Gastroesophageal sphincter (tissue), 3 donors: ENCODE measurements at regions not wholly inside any gene's neighbourhood (a gene's known extent, or its start where the extent isn't known, plus 50 kb on each side); places are given as distances from the start of the nearest gene placed in this dataset.

Experiments used
- EP300 ChIP-seq: sonication (generic); formaldehyde crosslinking; IDR thresholded peaks from one replicate; pipeline ENCODE4 v1.6.1; 2017; ENCODE audit warnings: antibody characterized with exemption, mild to moderate bottlenecking
- POLR2A ChIP-seq, 2 donors: fragments of 450-650 bp; IDR thresholded peaks; one replicate each; pipeline ENCODE4 v1.6.1; 2017; ENCODE audit warnings: antibody characterized with exemption in 2 of 2, mild to moderate bottlenecking in 2 of 2, moderate library complexity in 1 of 2
- POLR2AphosphoS5 ChIP-seq: sonication (generic); formaldehyde crosslinking; IDR thresholded peaks from one replicate; pipeline ENCODE4 v1.6.1; 2017; ENCODE audit warnings: antibody characterized with exemption
- TF ChIP-seq, protein P1 (sequence below), 4 experiments: fragments of 200-600 bp in 2 of 4; fragments of 450-650 bp in 2 of 4; sonication (generic) in 1 of 4; IDR thresholded peaks; one replicate each; pipeline ENCODE4 v1.5.1; 2017 to 2019; ENCODE audit warnings: antibody characterized with exemption in 4 of 4, mild to moderate bottlenecking in 2 of 4, moderate library complexity in 2 of 4

DNA sequence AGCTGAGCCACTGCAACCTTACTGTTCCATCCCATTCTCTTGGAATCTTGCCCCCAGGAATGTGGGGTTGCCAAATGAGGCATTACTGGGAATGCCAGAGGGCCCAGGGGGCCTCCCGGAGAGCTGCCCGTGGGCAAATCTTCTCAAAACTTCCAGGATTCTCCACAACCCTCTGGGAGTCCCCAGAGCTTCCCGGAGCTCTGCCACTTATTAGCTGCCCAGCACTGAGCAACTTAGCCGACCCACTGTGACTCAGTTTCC lies 306.0 kb downstream of the FOXL1 start:
- TF ChIP-seq, protein P1, sequence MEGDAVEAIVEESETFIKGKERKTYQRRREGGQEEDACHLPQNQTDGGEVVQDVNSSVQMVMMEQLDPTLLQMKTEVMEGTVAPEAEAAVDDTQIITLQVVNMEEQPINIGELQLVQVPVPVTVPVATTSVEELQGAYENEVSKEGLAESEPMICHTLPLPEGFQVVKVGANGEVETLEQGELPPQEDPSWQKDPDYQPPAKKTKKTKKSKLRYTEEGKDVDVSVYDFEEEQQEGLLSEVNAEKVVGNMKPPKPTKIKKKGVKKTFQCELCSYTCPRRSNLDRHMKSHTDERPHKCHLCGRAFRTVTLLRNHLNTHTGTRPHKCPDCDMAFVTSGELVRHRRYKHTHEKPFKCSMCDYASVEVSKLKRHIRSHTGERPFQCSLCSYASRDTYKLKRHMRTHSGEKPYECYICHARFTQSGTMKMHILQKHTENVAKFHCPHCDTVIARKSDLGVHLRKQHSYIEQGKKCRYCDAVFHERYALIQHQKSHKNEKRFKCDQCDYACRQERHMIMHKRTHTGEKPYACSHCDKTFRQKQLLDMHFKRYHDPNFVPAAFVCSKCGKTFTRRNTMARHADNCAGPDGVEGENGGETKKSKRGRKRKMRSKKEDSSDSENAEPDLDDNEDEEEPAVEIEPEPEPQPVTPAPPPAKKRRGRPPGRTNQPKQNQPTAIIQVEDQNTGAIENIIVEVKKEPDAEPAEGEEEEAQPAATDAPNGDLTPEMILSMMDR (IDR thresholded peaks at IDR 0.05) = no peak
- TF ChIP-seq POLR2AphosphoS5 (no peak), POLR2A (IDR thresholded peaks at IDR 0.05) (no peak), EP300 (no peak)
